H1 (cell line): ENCODE measurements at regions not wholly inside any gene's neighbourhood (a gene's known extent, or its start where the extent isn't known, plus 50 kb on each side); places are given as distances from the start of the nearest gene placed in this dataset.
"Not testable (repeated sequence)": the region's sequence is repeated elsewhere in the genome, so short reads cannot be mapped to it uniquely, and the experiment has no call there.

Experiments
- CTCF ChIA-PET: fragments of 300-600 bp; sonication (Branson Sonifier 250); formaldehyde crosslinking; loops from one replicate; lab custom pipeline; 2021; ENCODE audit not compliant: partially characterized antibody; lab: Charles Lee
- POLR2A ChIA-PET: fragments of 300-600 bp; sonication (Branson Sonifier 250); formaldehyde crosslinking; loops from one replicate; lab custom pipeline; 2021; ENCODE audit warnings: inconsistent platforms; ENCODE audit not compliant: partially characterized antibody; lab: Charles Lee
- DNase-seq, 2 experiments: peaks; one replicate each; pipeline versions ENCODE4 v3.0.0 to v3.0.0-alpha.2; 2010 to 2022; ENCODE audit warnings: low spot score in 2 of 2, low read depth in 1 of 2, mixed read lengths in 1 of 2
- FAIRE-seq: peaks from 2 replicates; lab custom pipeline; 2011; peaks lifted over from hg19 to GRCh38; lab: Jason Lieb, UNC
- H2AFZ ChIP-seq: 2 replicates; pipeline ENCODE4 v1.8.1; 2012; ENCODE audit warnings: low read length, inconsistent platforms
- H2AK5ac ChIP-seq: 2 replicates; pipeline ENCODE4 v1.6.1; 2013; ENCODE audit warnings: low read depth, low read length
- H2BK120ac ChIP-seq: replicated peaks from 2 replicates; pipeline ENCODE3; 2013; ENCODE audit warnings: low read depth, low read length, inconsistent platforms
- H2BK12ac ChIP-seq: 2 replicates; pipeline ENCODE4 v1.6.1; 2013; ENCODE audit warnings: low read depth, low read length
- H2BK15ac ChIP-seq: 2 replicates; pipeline ENCODE4 v1.6.1; 2013; ENCODE audit warnings: low read length
- H2BK20ac ChIP-seq: 2 replicates; pipeline ENCODE4 v1.6.1; 2013; ENCODE audit warnings: low read length
- H2BK5ac ChIP-seq: 2 replicates; pipeline ENCODE4 v1.6.1; 2013; ENCODE audit warnings: low read depth, low read length
- H3K14ac ChIP-seq: 2 replicates; pipeline ENCODE4 v1.6.1; 2013; ENCODE audit warnings: inconsistent platforms; ENCODE audit not compliant: insufficient read length
- H3K18ac ChIP-seq: 2 replicates; pipeline ENCODE4 v1.6.1; 2013; ENCODE audit warnings: low read length; ENCODE audit errors: extremely low read depth
- H3K23ac ChIP-seq: 2 replicates; pipeline ENCODE4 v1.6.1; 2013; ENCODE audit warnings: inconsistent platforms; ENCODE audit not compliant: insufficient read length
- H3K23me2 ChIP-seq: 2 replicates; pipeline ENCODE4 v1.6.1; 2013; ENCODE audit warnings: low read depth, low read length
- H3K27ac ChIP-seq: 2 replicates; pipeline ENCODE4 v1.6.1; 2011; ENCODE audit warnings: low read depth, low read length, inconsistent platforms
- H3K27me3 ChIP-seq, 4 experiments: replicated peaks in 1 of 4; 1 replicate in 1 of 4; 2 replicates in 3 of 4; pipeline versions ENCODE4 v1.6.1 to v1.8.1; 2011 to 2013; ENCODE audit warnings: low read length in 3 of 4, mild to moderate bottlenecking in 3 of 4, inconsistent platforms in 2 of 4, mixed read lengths in 2 of 4, moderate library complexity in 1 of 4; ENCODE audit not compliant: control insufficient read depth in 3 of 4, insufficient read depth in 3 of 4; ENCODE audit errors: extremely low read depth in 1 of 4
- H3K36me3 ChIP-seq, 4 experiments: 2 replicates each; pipeline versions ENCODE4 v1.6.1 to v1.8.1; 2011 to 2013; ENCODE audit warnings: mild to moderate bottlenecking in 4 of 4, low read length in 3 of 4, moderate library complexity in 2 of 4, control low read depth in 1 of 4, inconsistent platforms in 1 of 4; ENCODE audit not compliant: insufficient read depth in 4 of 4, control insufficient read depth in 2 of 4
- H3K4ac ChIP-seq: replicated peaks from 2 replicates; pipeline ENCODE3; 2013; ENCODE audit warnings: low read length, low read depth, mixed read lengths, inconsistent platforms; ENCODE audit not compliant: insufficient read length
- H3K4me1 ChIP-seq, 4 experiments: replicated peaks in 1 of 4; 1 replicate in 1 of 4; 2 replicates in 3 of 4; pipeline versions ENCODE4 v1.6.1 to v1.8.1; 2011 to 2013; ENCODE audit warnings: low read length in 3 of 4, inconsistent platforms in 2 of 4, mixed read lengths in 1 of 4; ENCODE audit not compliant: insufficient read depth in 4 of 4, control insufficient read depth in 3 of 4
- H3K4me2 ChIP-seq, 2 experiments: 2 replicates each; pipeline versions ENCODE4 v1.6.1 to v1.8.1; 2011 to 2013; ENCODE audit warnings: low read depth in 2 of 2, low read length in 2 of 2, control low read depth in 1 of 2, inconsistent platforms in 1 of 2, mild to moderate bottlenecking in 1 of 2; ENCODE audit not compliant: insufficient read depth in 1 of 2
- H3K4me3 ChIP-seq, 4 experiments: fragments of 200-600, 300-600 bp in 1 of 4; sonication (generic), shearing (Covaris generic), sonication (Bioruptor Twin) in 1 of 4; 2 replicates each; pipeline versions ENCODE4 v1.5.1 to v1.8.1; 2011 to 2016; ENCODE audit warnings: low read length in 4 of 4, low read depth in 3 of 4, control low read depth in 2 of 4, inconsistent platforms in 2 of 4, mild to moderate bottlenecking in 2 of 4, mixed read lengths in 1 of 4, moderate library complexity in 1 of 4; ENCODE audit not compliant: insufficient read depth in 2 of 4; ENCODE audit errors: extremely low read depth in 1 of 4
- H3K56ac ChIP-seq: replicated peaks from 2 replicates; pipeline ENCODE3; 2013; ENCODE audit warnings: low read depth, mild to moderate bottlenecking, mixed read lengths, low read length, inconsistent platforms; ENCODE audit not compliant: insufficient read length
- H3K79me1 ChIP-seq: 2 replicates; pipeline ENCODE4 v1.6.1; 2013; ENCODE audit warnings: low read depth, low read length, control low read depth
- H3K79me2 ChIP-seq, 2 experiments: 2 replicates each; pipeline versions ENCODE4 v1.6.1 to v1.8.1; 2012 to 2013; ENCODE audit warnings: low read length in 2 of 2, mild to moderate bottlenecking in 2 of 2, inconsistent platforms in 1 of 2; ENCODE audit not compliant: insufficient read depth in 2 of 2, control insufficient read depth in 1 of 2
- H3K9ac ChIP-seq, 4 experiments: replicated peaks in 1 of 4; 1 replicate in 1 of 4; 2 replicates in 3 of 4; pipeline versions ENCODE4 v1.6.1 to v1.8.1; 2011 to 2013; ENCODE audit warnings: low read depth in 3 of 4, low read length in 3 of 4, control low read depth in 2 of 4, mild to moderate bottlenecking in 2 of 4, moderate library complexity in 2 of 4, inconsistent platforms in 1 of 4; ENCODE audit errors: extremely low read depth in 1 of 4
- H3K9me3 ChIP-seq, 2 experiments: 2 replicates each; pipeline versions ENCODE4 v1.6.1 to v1.8.1; 2012 to 2013; ENCODE audit warnings: mild to moderate bottlenecking in 2 of 2, moderate library complexity in 2 of 2, control low read depth in 1 of 2, inconsistent platforms in 1 of 2, low read depth in 1 of 2, low read length in 1 of 2, mixed read lengths in 1 of 2; ENCODE audit not compliant: insufficient read depth in 2 of 2
- H4K20me1 ChIP-seq, 2 experiments: replicated peaks in 1 of 2; 2 replicates each; pipeline versions ENCODE3 to v1.8.1; 2011 to 2013; ENCODE audit warnings: inconsistent platforms in 2 of 2, low read length in 2 of 2, mild to moderate bottlenecking in 1 of 2; ENCODE audit not compliant: insufficient read depth in 2 of 2, control insufficient read depth in 1 of 2
- H4K5ac ChIP-seq: 2 replicates; pipeline ENCODE4 v1.6.1; 2013; ENCODE audit warnings: low read length, low read depth, mixed read lengths, inconsistent platforms; ENCODE audit not compliant: insufficient read length
- H4K8ac ChIP-seq: 2 replicates; pipeline ENCODE4 v1.8.0; 2013; ENCODE audit warnings: mild to moderate bottlenecking, moderate library complexity, low read length, inconsistent platforms; ENCODE audit not compliant: insufficient read depth; ENCODE audit errors: extremely low read depth
- H4K91ac ChIP-seq: replicated peaks from 2 replicates; pipeline ENCODE3; 2013; ENCODE audit warnings: low read length, mixed read lengths, inconsistent platforms; ENCODE audit not compliant: insufficient read length
- WGBS, 2 experiments: shearing (Covaris generic) in 1 of 2; methylation state at CpG; one replicate each; pipeline versions ENCODE4 v1.1.6 to v1.1.7; 2013 to 2015; ENCODE audit warnings: low lambda C conversion rate in 2 of 2, mixed read lengths in 2 of 2, inconsistent platforms in 1 of 2, low coverage in 1 of 2, missing lambda C conversion rate in 1 of 2; ENCODE audit not compliant: insufficient replicate concordance in 2 of 2, insufficient coverage in 1 of 2, insufficient read length in 1 of 2; ENCODE audit errors: extremely low coverage in 1 of 2, missing lambda C conversion rate in 1 of 2; 5-methylcytosine and 5-hydroxymethylcytosine counted together

DNA sequence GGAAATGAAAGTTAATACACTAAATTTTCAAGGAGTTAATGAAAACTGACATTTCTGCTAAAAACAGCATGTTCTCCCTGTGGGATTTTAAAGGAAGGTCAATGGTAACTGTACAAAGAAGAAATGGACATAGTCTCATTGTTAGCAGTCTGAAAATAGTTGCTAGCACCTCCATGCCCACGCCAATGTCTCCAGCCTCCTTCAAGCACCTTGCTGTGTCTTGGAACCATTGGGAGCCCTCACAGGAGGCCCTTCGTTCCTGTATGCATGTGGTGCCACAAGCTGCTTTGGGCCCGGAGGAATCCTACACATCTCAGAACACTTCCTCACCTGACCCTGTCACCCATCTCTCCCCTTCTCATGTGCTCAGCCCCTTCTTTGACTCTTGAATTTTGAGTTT lies 2888.1 kb downstream of the RPIA start:
- H2BK20ac ChIP-seq, POLR2A ChIA-PET, FAIRE-seq, H3K79me2 ChIP-seq, H3K23ac ChIP-seq, H2BK15ac ChIP-seq, H3K56ac ChIP-seq, H3K4me3 ChIP-seq, H3K4me2 ChIP-seq, H2BK5ac ChIP-seq, H2BK120ac ChIP-seq, H3K9me3 ChIP-seq, H2AFZ ChIP-seq, H3K27me3 ChIP-seq, H2AK5ac ChIP-seq, DNase-seq, H3K18ac ChIP-seq, H4K20me1 ChIP-seq, H3K14ac ChIP-seq, H3K27ac ChIP-seq, H3K23me2 ChIP-seq, H4K5ac ChIP-seq, H3K4me1 ChIP-seq, H3K36me3 ChIP-seq, H2BK12ac ChIP-seq, H3K9ac ChIP-seq, H3K79me1 ChIP-seq, H4K91ac ChIP-seq, CTCF ChIA-PET, H4K8ac ChIP-seq, H3K4ac ChIP-seq: not testable (repeated sequence)
- WGBS, 2 experiments, result 85% methylated on average over 3 of the region's 3 CpGs; no CpG with 5 or more reads in 1 of the 2 experiments

DNA sequence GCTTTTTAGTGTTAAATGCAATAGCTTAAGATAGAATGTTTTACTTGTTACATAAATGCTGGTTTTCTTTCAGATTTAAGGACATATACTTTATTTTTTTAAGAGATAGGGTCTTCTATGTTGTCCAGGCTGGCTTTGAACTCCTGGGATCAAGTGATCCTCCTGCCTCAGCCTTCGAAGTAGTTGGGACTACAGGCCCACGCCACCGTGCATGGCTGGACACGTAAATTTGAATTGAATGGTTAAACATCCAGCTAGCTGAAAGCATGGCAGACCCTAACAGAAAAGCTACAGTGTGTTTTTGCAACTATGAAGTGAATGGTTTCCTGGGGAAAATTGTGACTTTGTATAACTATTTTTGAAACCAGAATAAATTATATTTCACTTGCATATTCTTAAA lies 2888.6 kb downstream of the RPIA start:
- H3K79me1 ChIP-seq, H3K27ac ChIP-seq, H3K9ac ChIP-seq, H2AK5ac ChIP-seq, POLR2A ChIA-PET, H3K4me2 ChIP-seq, H4K8ac ChIP-seq, H2BK5ac ChIP-seq, H3K14ac ChIP-seq, H2BK20ac ChIP-seq, H3K23me2 ChIP-seq, H3K36me3 ChIP-seq, DNase-seq, H3K23ac ChIP-seq, H2BK12ac ChIP-seq, H3K9me3 ChIP-seq, H2BK120ac ChIP-seq, H3K4me3 ChIP-seq, H3K56ac ChIP-seq, H4K91ac ChIP-seq, H2AFZ ChIP-seq, H3K79me2 ChIP-seq, H4K20me1 ChIP-seq, H3K4ac ChIP-seq, CTCF ChIA-PET, FAIRE-seq, H2BK15ac ChIP-seq, H3K4me1 ChIP-seq, H4K5ac ChIP-seq, H3K27me3 ChIP-seq, H3K18ac ChIP-seq: not testable (repeated sequence)
- 86% methylated on average over 4 of the region's 4 CpGs; no CpG with 5 or more reads in 1 of the 2 experiments for WGBS, 2 experiments
